Fibroblast of mammary gland (primary cell): ENCODE measurements at regions not wholly inside any gene's neighbourhood (a gene's known extent, or its start where the extent isn't known, plus 50 kb on each side); places are given as distances from the start of the nearest gene placed in this dataset.

ENCODE experiments used
- DNase-seq: peaks from one replicate; pipeline ENCODE4 v3.0.0-alpha.2; 2010; ENCODE audit warnings: low read depth
- H3K4me3 ChIP-seq: 2 replicates; pipeline ENCODE4 v1.5.1; 2011; ENCODE audit warnings: low read depth, mild to moderate bottlenecking, low read length, moderate library complexity; ENCODE audit not compliant: control insufficient read depth
- TF ChIP-seq, protein P1 (sequence below): conservative IDR thresholded peaks from 2 replicates; pipeline ENCODE4 v1.5.1; 2011; ENCODE audit warnings: low read depth, low read length, inconsistent platforms; ENCODE audit not compliant: control insufficient read depth, insufficient read depth

DNA sequence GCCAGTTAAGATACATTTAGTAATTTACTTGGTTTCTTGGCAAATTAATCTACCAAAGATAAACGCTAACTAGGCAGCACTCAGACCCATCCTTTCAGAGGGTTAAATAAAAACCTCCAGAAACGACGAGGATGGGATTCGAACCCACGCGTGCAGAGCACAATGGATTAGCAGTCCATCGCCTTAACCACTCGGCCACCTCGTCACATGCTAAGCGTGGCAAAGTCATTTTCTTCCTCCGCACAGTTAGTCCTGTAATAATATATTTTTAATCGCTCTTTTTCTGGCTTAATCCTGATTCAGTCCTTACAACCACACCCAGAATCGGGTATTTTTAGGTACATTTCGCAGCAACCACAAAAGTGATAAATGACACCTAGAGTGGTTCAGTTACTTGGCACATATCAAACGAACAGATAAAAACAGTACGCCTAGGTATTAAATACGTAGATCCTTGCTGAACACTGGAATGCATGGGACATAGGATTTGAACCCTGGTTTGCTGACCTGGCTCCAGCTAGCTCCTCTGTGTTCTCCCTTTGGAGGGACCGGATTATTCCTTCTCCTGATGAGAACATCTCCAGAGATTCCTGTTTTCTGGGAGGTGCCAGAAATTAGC, 71.6 kb downstream of the GPX5 start:
- H3K4me3 ChIP-seq = peak overlapping the region; percentile 63
- TF ChIP-seq, protein P1, sequence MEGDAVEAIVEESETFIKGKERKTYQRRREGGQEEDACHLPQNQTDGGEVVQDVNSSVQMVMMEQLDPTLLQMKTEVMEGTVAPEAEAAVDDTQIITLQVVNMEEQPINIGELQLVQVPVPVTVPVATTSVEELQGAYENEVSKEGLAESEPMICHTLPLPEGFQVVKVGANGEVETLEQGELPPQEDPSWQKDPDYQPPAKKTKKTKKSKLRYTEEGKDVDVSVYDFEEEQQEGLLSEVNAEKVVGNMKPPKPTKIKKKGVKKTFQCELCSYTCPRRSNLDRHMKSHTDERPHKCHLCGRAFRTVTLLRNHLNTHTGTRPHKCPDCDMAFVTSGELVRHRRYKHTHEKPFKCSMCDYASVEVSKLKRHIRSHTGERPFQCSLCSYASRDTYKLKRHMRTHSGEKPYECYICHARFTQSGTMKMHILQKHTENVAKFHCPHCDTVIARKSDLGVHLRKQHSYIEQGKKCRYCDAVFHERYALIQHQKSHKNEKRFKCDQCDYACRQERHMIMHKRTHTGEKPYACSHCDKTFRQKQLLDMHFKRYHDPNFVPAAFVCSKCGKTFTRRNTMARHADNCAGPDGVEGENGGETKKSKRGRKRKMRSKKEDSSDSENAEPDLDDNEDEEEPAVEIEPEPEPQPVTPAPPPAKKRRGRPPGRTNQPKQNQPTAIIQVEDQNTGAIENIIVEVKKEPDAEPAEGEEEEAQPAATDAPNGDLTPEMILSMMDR = no peak
- peak; percentile 78 for DNase-seq

DNA sequence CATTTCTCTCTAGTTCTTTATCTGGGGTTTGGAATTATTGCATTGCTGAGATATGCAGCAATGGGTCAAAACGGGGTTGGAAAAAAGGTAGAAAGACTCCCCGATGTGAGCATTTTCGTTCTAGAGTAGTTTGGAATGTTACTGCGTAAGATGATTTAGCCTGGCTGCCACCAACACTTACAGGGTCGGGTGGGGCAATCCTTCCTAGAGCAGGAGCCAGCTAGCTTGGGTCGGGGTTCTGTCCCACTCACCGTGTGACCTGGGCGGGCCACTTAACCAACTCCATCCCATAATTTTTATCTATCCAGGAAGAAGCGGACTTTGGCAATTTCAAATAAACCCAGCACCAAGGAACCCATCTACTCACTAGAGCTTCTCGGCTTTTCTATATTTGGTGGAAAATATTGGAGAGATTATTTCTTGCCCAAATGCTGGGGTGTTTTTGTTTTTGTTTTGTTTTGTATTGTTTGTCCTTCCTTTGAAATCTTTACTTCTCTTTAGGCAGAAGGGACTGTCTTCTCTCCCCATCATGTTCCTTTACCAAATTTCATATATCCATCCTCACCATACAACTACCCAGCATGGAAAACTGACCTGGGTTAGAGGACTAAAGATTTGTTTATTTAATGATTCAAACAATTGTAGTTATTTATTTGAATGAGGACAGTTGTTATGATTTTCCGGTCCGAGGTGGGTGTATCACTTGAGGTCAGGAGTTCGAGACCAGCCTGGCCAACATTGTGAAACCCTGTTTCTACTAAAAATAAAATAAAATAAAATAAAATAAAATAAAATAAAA, 72.4 kb downstream of the GPX5 start:
- TF ChIP-seq, protein P1 = no peak
- peak; percentile 14 for DNase-seq
- peak overlapping the region; percentile 63 for H3K4me3 ChIP-seq

DNA sequence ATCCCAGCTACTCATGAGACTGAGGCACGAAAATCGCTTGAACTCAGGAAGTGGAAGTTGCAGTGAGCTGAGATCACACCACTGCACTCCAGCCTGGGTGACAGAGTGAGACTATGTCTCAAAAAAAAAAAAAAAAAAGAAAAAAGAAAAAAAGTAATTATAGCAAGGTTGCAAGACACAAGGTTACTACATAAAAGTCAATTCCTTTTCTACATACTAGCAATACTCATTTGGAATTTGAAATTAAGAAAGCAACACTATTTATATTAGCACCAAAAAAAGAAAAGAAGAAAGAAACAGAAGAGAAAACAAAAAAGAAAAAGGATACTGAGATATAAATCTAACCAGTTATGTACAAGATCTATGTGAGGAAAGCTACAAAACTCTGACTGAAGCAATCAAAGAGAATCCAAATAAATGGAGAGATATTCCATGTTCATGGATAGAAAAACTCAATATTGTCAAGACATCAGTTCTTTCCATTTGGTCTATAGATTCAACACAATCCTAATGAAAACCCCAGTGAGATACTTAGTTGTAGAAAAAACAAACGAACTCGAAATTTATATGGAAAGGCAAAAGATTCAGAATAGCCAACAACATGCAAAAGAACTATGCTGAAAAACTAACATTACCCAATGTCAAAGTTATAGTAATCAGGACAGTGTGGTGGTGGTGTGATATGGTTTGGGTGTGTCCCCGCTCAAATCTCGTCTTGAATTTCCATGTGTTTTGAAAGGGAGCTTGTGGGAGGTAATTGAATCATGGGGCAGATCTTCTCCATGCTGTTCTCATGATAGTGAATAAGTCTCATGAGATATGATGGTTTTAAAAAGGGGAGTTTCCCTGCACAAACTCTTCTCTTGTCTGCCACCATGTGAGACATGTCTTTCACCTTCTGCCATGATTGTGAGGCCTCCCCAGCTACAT, 73.3 kb downstream of the GPX5 start:
- TF ChIP-seq, protein P1 = no peak
- DNase-seq = no peak
- no peak overlapping the region for H3K4me3 ChIP-seq

DNA sequence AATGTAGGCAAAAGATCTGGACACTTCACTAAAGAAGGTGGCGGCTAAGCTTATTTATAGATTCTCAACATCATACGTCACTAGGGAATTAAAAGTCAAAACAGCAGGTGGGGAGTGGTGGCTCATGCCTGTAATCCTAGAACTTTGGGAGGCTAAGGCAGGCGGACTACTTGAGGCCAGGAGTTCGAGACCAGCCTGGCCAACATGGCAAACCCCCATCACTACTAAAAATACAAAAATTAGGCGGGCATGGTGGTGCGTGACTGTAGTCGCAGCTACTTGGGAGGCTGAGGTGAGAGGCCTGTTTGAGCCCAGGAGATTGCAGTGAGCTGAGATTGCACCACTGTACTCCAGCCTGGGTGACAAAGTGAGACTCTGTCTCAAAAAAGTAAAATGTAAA, 74.6 kb downstream of the GPX5 start:
- no peak for DNase-seq
- TF ChIP-seq, protein P1 = no peak

DNA sequence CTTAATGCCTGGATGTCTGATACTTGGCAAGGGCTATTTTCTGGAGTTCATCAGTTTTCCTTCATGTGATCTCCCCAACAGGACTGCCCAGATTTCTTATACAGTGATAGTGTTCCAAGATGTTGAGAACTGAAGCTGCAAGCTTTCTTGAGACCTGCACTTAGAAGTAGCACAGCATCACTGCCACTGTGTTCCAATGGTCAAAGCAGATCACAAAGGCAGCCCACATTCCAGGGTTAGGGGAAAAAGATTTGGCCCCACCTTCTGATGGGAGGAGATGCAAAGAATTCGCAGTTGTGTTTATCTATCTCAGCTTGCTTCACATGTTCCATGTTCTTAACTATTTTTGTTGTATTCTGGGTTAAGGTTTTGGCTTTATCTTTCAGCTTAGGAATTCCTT, 78.2 kb downstream of the GPX5 start:
- TF ChIP-seq, protein P1 = no peak
- H3K4me3 ChIP-seq = no peak overlapping the region
- no peak for DNase-seq

More for the DNA sequence above, 74.6 kb downstream of the GPX5 start:
- no peak overlapping the region for H3K4me3 ChIP-seq
